H1 (cell line): ENCODE measurements at regions not wholly inside any gene's neighbourhood (a gene's known extent, or its start where the extent isn't known, plus 50 kb on each side); places are given as distances from the start of the nearest gene placed in this dataset.

Source experiments
- TF ChIP-seq, protein P1 (sequence below), 3 experiments: IDR thresholded peaks; 1 replicate in 2 of 3; 2 replicates in 1 of 3; pipeline versions ENCODE4 v1.5.1 to v1.6.1; 2011; ENCODE audit warnings: low read length in 3 of 3, mild to moderate bottlenecking in 3 of 3, inconsistent platforms in 2 of 3, low read depth in 1 of 3, moderate library complexity in 1 of 3; ENCODE audit not compliant: insufficient read depth in 1 of 3; ENCODE audit errors: control extremely low read depth in 1 of 3

GRCh38 chr7:119945822-119946221 lies 327.2 kb upstream of the KCND2 start (continued):
- TF ChIP-seq, protein P1, sequence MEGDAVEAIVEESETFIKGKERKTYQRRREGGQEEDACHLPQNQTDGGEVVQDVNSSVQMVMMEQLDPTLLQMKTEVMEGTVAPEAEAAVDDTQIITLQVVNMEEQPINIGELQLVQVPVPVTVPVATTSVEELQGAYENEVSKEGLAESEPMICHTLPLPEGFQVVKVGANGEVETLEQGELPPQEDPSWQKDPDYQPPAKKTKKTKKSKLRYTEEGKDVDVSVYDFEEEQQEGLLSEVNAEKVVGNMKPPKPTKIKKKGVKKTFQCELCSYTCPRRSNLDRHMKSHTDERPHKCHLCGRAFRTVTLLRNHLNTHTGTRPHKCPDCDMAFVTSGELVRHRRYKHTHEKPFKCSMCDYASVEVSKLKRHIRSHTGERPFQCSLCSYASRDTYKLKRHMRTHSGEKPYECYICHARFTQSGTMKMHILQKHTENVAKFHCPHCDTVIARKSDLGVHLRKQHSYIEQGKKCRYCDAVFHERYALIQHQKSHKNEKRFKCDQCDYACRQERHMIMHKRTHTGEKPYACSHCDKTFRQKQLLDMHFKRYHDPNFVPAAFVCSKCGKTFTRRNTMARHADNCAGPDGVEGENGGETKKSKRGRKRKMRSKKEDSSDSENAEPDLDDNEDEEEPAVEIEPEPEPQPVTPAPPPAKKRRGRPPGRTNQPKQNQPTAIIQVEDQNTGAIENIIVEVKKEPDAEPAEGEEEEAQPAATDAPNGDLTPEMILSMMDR (IDR thresholded peaks at IDR 0.05; ENCODE audit: control extremely low read depth in 1 of 3, insufficient read depth in 1 of 3, low read depth in 1 of 3, low read length in 3 of 3): no peak
